ENCODE measurements at regions not wholly inside any gene's neighbourhood (a gene's known extent, or its start where the extent isn't known, plus 50 kb on each side); places are given as distances from the start of the nearest gene placed in this dataset.

GRCh38 chr7:112619343-112619742 lies 138.6 kb downstream of the LSMEM1 start:
- FAIRE-seq (no peak), DNase-seq (ENCODE audit: extremely low read depth in 1 of 4, low spot score in 3 of 4) (peak in 1 of 4 experiments; percentile 16), ATAC-seq (no peak)
- TF ChIP-seq MECOM (CRISPR knock-in tag; IDR thresholded peaks at IDR 0.05) (peak; percentile 71), ZBTB26 (CRISPR knock-in tag; IDR thresholded peaks at IDR 0.05) (0 out of 2 replicates have a peak, but pooled peaks have one; percentile 40), MEIS2 (IDR thresholded peaks at IDR 0.05; ENCODE audit: partially characterized antibody) (peak; percentile 62), PKNOX1 (IDR thresholded peaks at IDR 0.05) (peak; percentile 26; the same call in 1 of the 2 replicates), CBFA2T3 (IDR thresholded peaks at IDR 0.05) (peak; percentile 35), RAD21 (CRISPR knock-in tag; conservative IDR thresholded peaks at IDR 0.05 in 1 of 2, IDR thresholded peaks at IDR 0.05 in 1 of 2) (no peak), MCM3 (IDR thresholded peaks at IDR 0.05) (no peak), GATA2 (CRISPR knock-in tag; IDR thresholded peaks at IDR 0.05) (no peak), ARID1B (IDR thresholded peaks at IDR 0.05) (peak; percentile 56)
- Histone ChIP-seq H3K36me3 (ENCODE audit: control insufficient read depth, insufficient read depth, low read length) (no peaks in the 10 kb centered on the region), H3K27me3 (ENCODE audit: control insufficient read depth in 2 of 2, insufficient read depth in 2 of 2, low read length in 2 of 2) (peaks cover 11 to 15% of the 10 kb centered on the region in 2 experiments; a peak in 4 of 5 replicates), H2AFZ (ENCODE audit: low read depth, low read length) (no peak overlapping the region), H4K20me1 (replicated peaks; ENCODE audit: control insufficient read depth, insufficient read depth, low read length) (no peaks in the 10 kb centered on the region), H3K9me1 (ENCODE audit: control insufficient read depth, insufficient read depth, low read length) (no peaks in the 10 kb centered on the region), H3K4me2 (ENCODE audit: insufficient read depth, low read length) (no peak overlapping the region), H3K4me1 (replicated peaks in 1 of 2; ENCODE audit: control insufficient read depth in 2 of 2, insufficient read depth in 2 of 2, low read length in 2 of 2) (peaks cover 3 to 10% of the 10 kb centered on the region in 2 experiments; a peak in 3 of 5 replicates), H3K9me3 (replicated peaks; ENCODE audit: control insufficient read depth, insufficient read depth, low read depth, low read length) (no peaks in the 10 kb centered on the region), H3K9ac (ENCODE audit: insufficient read depth in 1 of 2, low read depth in 2 of 2, low read length in 2 of 2) (no peak overlapping the region), H3K4me3 (no peak overlapping the region), H3K79me2 (ENCODE audit: control insufficient read depth, insufficient read depth, low read length) (no peaks in the 10 kb centered on the region), H3K27ac (ENCODE audit: extremely low read depth, low read depth, low read length) (no peak overlapping the region)
- in situ Hi-C loops (cut with MboI) (no loop called here), intact Hi-C loops (cut with micrococcal nuclease) (no loop called here)
- ChIA-PET CTCF (ENCODE audit: low intra/inter-chr PET ratio) (no interaction called here), POLR2A (no interaction called here)
- no TSS peak for BruUV-seq (replicated peaks)
